K562 (cell line): ENCODE measurements at regions not wholly inside any gene's neighbourhood (a gene's known extent, or its start where the extent isn't known, plus 50 kb on each side); places are given as distances from the start of the nearest gene placed in this dataset.

Experiments
- CTCF ChIP-seq, 3 experiments: IDR thresholded peaks in 2 of 3; conservative IDR thresholded peaks in 1 of 3; 2 replicates each; pipeline ENCODE4 v1.5.1; 2011 to 2012; ENCODE audit warnings: low read length in 3 of 3, mild to moderate bottlenecking in 3 of 3, control low read depth in 2 of 3, improper control_type of control experiment in 1 of 3, inconsistent platforms in 1 of 3, low read depth in 1 of 3, mixed read lengths in 1 of 3, moderate library complexity in 1 of 3; ENCODE audit not compliant: insufficient read depth in 2 of 3
- FOXM1 ChIP-seq, 2 experiments: fragments of 450-650 bp in 1 of 2; sonication (generic) in 1 of 2; formaldehyde crosslinking in 1 of 2; IDR thresholded peaks; 2 replicates each; pipeline versions ENCODE4 v1.6.1 to v1.9.0; 2017 to 2022; ENCODE audit warnings: low read depth in 2 of 2, mild to moderate bottlenecking in 2 of 2, missing genetic modification reagents in 1 of 2, moderate library complexity in 1 of 2
- LEF1 ChIP-seq: fragments of 450-650 bp; IDR thresholded peaks from 2 replicates; pipeline ENCODE4 v1.6.1; 2016; ENCODE audit warnings: mild to moderate bottlenecking
- STAG1 ChIP-seq: sonication (generic); formaldehyde crosslinking; IDR thresholded peaks from 2 replicates; pipeline ENCODE4 v1.5.0; 2020; ENCODE audit warnings: missing genetic modification reagents, borderline replicate concordance

GRCh38 chr11:111101881-111102280 lies 143.6 kb upstream of the POU2AF2 start:
- TF ChIP-seq STAG1 (CRISPR knock-in tag) (no peak), LEF1 (no peak), CTCF (IDR thresholded peaks at IDR 0.05 in 2 of 3, conservative IDR thresholded peaks at IDR 0.05 in 1 of 3; ENCODE audit: insufficient read depth in 2 of 3, low read depth in 1 of 3, low read length in 3 of 3) (no peak), FOXM1 (IDR thresholded peaks at IDR 0.05; ENCODE audit: low read depth) (no peak), FOXM1 (CRISPR knock-in tag; IDR thresholded peaks at IDR 0.05; ENCODE audit: low read depth) (no peak)
